ENCODE measurements at regions not wholly inside any gene's neighbourhood (a gene's known extent, or its start where the extent isn't known, plus 50 kb on each side); places are given as distances from the start of the nearest gene placed in this dataset.

DNA sequence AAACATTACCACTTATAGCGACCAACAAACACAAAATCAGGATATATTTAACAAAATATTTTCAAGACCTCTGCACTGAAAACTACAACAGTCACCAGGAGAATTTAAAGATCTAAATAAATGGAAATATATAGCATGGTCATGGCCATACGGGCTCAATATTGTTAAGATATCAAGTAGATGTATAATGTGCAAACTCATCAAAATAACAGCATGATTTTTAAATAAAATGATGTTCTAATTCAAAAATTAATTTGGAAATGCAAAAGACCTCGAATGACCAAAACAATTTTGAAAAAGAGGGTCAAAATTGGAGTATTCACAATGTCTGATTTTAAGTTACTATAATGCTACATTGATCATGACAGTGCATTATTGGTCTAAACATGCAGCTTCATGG is 159.1 kb upstream of the NDN start:
- TF ChIP-seq, protein P1, sequence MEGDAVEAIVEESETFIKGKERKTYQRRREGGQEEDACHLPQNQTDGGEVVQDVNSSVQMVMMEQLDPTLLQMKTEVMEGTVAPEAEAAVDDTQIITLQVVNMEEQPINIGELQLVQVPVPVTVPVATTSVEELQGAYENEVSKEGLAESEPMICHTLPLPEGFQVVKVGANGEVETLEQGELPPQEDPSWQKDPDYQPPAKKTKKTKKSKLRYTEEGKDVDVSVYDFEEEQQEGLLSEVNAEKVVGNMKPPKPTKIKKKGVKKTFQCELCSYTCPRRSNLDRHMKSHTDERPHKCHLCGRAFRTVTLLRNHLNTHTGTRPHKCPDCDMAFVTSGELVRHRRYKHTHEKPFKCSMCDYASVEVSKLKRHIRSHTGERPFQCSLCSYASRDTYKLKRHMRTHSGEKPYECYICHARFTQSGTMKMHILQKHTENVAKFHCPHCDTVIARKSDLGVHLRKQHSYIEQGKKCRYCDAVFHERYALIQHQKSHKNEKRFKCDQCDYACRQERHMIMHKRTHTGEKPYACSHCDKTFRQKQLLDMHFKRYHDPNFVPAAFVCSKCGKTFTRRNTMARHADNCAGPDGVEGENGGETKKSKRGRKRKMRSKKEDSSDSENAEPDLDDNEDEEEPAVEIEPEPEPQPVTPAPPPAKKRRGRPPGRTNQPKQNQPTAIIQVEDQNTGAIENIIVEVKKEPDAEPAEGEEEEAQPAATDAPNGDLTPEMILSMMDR (tag by site-specific recombination; IDR thresholded peaks at IDR 0.05) = no peak
- no peak for TF ChIP-seq ZNF558 (tag by site-specific recombination; IDR thresholded peaks at IDR 0.05)
- TF ChIP-seq ZNF175 (tag by site-specific recombination; IDR thresholded peaks at IDR 0.05) = no peak
- TF ChIP-seq, protein P2, sequence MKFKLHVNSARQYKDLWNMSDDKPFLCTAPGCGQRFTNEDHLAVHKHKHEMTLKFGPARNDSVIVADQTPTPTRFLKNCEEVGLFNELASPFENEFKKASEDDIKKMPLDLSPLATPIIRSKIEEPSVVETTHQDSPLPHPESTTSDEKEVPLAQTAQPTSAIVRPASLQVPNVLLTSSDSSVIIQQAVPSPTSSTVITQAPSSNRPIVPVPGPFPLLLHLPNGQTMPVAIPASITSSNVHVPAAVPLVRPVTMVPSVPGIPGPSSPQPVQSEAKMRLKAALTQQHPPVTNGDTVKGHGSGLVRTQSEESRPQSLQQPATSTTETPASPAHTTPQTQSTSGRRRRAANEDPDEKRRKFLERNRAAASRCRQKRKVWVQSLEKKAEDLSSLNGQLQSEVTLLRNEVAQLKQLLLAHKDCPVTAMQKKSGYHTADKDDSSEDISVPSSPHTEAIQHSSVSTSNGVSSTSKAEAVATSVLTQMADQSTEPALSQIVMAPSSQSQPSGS (tag by site-specific recombination; IDR thresholded peaks at IDR 0.05; ENCODE audit: low read depth) = no peak
- TF ChIP-seq ZNF660 (tag by site-specific recombination; IDR thresholded peaks at IDR 0.05) = no peak
- no peak for TF ChIP-seq ZNF169 (tag by site-specific recombination; IDR thresholded peaks at IDR 0.05)
- TF ChIP-seq, protein P3, sequence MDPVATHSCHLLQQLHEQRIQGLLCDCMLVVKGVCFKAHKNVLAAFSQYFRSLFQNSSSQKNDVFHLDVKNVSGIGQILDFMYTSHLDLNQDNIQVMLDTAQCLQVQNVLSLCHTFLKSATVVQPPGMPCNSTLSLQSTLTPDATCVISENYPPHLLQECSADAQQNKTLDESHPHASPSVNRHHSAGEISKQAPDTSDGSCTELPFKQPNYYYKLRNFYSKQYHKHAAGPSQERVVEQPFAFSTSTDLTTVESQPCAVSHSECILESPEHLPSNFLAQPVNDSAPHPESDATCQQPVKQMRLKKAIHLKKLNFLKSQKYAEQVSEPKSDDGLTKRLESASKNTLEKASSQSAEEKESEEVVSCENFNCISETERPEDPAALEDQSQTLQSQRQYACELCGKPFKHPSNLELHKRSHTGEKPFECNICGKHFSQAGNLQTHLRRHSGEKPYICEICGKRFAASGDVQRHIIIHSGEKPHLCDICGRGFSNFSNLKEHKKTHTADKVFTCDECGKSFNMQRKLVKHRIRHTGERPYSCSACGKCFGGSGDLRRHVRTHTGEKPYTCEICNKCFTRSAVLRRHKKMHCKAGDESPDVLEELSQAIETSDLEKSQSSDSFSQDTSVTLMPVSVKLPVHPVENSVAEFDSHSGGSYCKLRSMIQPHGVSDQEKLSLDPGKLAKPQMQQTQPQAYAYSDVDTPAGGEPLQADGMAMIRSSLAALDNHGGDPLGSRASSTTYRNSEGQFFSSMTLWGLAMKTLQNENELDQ (tag by site-specific recombination; IDR thresholded peaks at IDR 0.05; ENCODE audit: low read depth) = no peak
- TF ChIP-seq, protein P4, sequence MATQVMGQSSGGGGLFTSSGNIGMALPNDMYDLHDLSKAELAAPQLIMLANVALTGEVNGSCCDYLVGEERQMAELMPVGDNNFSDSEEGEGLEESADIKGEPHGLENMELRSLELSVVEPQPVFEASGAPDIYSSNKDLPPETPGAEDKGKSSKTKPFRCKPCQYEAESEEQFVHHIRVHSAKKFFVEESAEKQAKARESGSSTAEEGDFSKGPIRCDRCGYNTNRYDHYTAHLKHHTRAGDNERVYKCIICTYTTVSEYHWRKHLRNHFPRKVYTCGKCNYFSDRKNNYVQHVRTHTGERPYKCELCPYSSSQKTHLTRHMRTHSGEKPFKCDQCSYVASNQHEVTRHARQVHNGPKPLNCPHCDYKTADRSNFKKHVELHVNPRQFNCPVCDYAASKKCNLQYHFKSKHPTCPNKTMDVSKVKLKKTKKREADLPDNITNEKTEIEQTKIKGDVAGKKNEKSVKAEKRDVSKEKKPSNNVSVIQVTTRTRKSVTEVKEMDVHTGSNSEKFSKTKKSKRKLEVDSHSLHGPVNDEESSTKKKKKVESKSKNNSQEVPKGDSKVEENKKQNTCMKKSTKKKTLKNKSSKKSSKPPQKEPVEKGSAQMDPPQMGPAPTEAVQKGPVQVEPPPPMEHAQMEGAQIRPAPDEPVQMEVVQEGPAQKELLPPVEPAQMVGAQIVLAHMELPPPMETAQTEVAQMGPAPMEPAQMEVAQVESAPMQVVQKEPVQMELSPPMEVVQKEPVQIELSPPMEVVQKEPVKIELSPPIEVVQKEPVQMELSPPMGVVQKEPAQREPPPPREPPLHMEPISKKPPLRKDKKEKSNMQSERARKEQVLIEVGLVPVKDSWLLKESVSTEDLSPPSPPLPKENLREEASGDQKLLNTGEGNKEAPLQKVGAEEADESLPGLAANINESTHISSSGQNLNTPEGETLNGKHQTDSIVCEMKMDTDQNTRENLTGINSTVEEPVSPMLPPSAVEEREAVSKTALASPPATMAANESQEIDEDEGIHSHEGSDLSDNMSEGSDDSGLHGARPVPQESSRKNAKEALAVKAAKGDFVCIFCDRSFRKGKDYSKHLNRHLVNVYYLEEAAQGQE (tag by site-specific recombination; IDR thresholded peaks at IDR 0.05) = no peak
- no peak for TF ChIP-seq ZNF324 (tag by site-specific recombination; IDR thresholded peaks at IDR 0.05)

Measured in HEK293 (cell line).